Activated CD8-positive, alpha-beta T cell treated with anti-CD3 and anti-CD28 coated beads for 36 hours (primary cell): ENCODE measurements at regions not wholly inside any gene's neighbourhood (a gene's known extent, or its start where the extent isn't known, plus 50 kb on each side); places are given as distances from the start of the nearest gene placed in this dataset.

ENCODE experiments used
- ATAC-seq: fragments of 200-7000 bp; cut with Tn5 transposase; one replicate; pipeline ENCODE4 v1.10.0; 2021; ENCODE audit warnings: mild to moderate bottlenecking, moderate library complexity
- CTCF ChIA-PET: fragments of 350-600 bp; sonication (Branson Sonifier 250); formaldehyde crosslinking; loops from one replicate; lab custom pipeline; 2021; ENCODE audit warnings: antibody characterized with exemption; lab: Charles Lee
- POLR2A ChIA-PET: fragments of 350-600 bp; sonication (Branson Sonifier 250); formaldehyde crosslinking; loops from one replicate; lab custom pipeline; 2021; ENCODE audit warnings: antibody characterized with exemption; lab: Charles Lee
- DNase-seq: peaks from one replicate; pipeline ENCODE4 v3.0.0-alpha.2; 2020
- H3K27ac Mint-ChIP-seq: one replicate; pipeline ENCODE4 v1.8.0; 2021; ENCODE audit warnings: mild to moderate bottlenecking, mixed read lengths
- H3K27me3 Mint-ChIP-seq: one replicate; pipeline ENCODE4 v1.8.0; 2021; ENCODE audit warnings: mixed read lengths
- H3K36me3 Mint-ChIP-seq: one replicate; pipeline ENCODE4 v1.8.0; 2021; ENCODE audit warnings: low read depth, mixed read lengths
- H3K4me1 Mint-ChIP-seq: one replicate; pipeline ENCODE4 v1.8.0; 2021; ENCODE audit warnings: low read depth, mixed read lengths
- H3K4me3 Mint-ChIP-seq: one replicate; pipeline ENCODE4 v1.8.0; 2021; ENCODE audit warnings: mild to moderate bottlenecking, moderate library complexity, mixed read lengths
- H3K9me3 Mint-ChIP-seq: one replicate; pipeline ENCODE4 v1.8.0; 2021; ENCODE audit warnings: mixed read lengths
- CTCF ChIP-seq: fragments of 200-600 bp; IDR thresholded peaks from one replicate; pipeline ENCODE4 v1.8.0; 2022; ENCODE audit warnings: antibody characterized with exemption, mild to moderate bottlenecking
- intact Hi-C: fragments of 100-400 bp; cut with micrococcal nuclease; formaldehyde crosslinking; loops from one replicate; pipeline ENCODE4 v1.10.0; 2022

GRCh38 chr16:9370061-9370491, 278.6 kb downstream of the HAPSTR1 start:
- Mint-ChIP-seq H3K9me3 (no peaks in the 10 kb centered on the region), H3K27ac (no peak overlapping the region), H3K4me3 (no peak overlapping the region), H3K36me3 (no peaks in the 10 kb centered on the region), H3K27me3 (peaks cover 2% of the 10 kb centered on the region), H3K4me1 (no peaks in the 10 kb centered on the region)
- ChIA-PET POLR2A (no interaction called here), CTCF (no interaction called here)
- ATAC-seq = no peak
- no peak for TF ChIP-seq CTCF
- intact Hi-C loops = no loop called here
- DNase-seq = no peak

GRCh38 chr16:9371713-9372448, 280.4 kb downstream of the HAPSTR1 start:
- no peak for ATAC-seq
- Mint-ChIP-seq H3K4me1 (no peaks in the 10 kb centered on the region), H3K9me3 (no peaks in the 10 kb centered on the region), H3K36me3 (no peaks in the 10 kb centered on the region), H3K27ac (no peak overlapping the region), H3K27me3 (peaks cover 2% of the 10 kb centered on the region), H3K4me3 (no peak overlapping the region)
- ChIA-PET POLR2A (interaction anchor here (0.6 kb wide), 1 partner anchor 383 kb away, joined by 3 read pairs; no protein-coding TSS in a partner anchor), CTCF (interaction anchor here (1.5 kb wide), 1 partner anchor 114 kb away, joined by 4 read pairs; no protein-coding TSS in a partner anchor)
- no peak for TF ChIP-seq CTCF
- DNase-seq = no peak
- intact Hi-C loops = no loop called here

GRCh38 chr16:9372934-9373890, 281.8 kb downstream of the HAPSTR1 start:
- intact Hi-C loops = no loop called here
- H3K27me3 Mint-ChIP-seq = peaks cover 2% of the 10 kb centered on the region
- DNase-seq = no peak

GRCh38 chr16:9374061-9374460, 282.6 kb downstream of the HAPSTR1 start:
- CTCF ChIA-PET = no interaction called here
- H3K9me3 Mint-ChIP-seq = no peaks in the 10 kb centered on the region
- POLR2A ChIA-PET = no interaction called here

More at GRCh38 chr16:9372934-9373890, 281.8 kb downstream of the HAPSTR1 start:
- no peak overlapping the region for H3K27ac Mint-ChIP-seq
- H3K4me1 Mint-ChIP-seq = no peaks in the 10 kb centered on the region
- no peaks in the 10 kb centered on the region for H3K36me3 Mint-ChIP-seq
- ChIA-PET POLR2A (no interaction called here), CTCF (interaction anchor here (1.5 kb wide), 1 partner anchor 115 kb away, joined by 4 read pairs; no protein-coding TSS in a partner anchor)
- no peaks in the 10 kb centered on the region for H3K9me3 Mint-ChIP-seq
- TF ChIP-seq CTCF = no peak
- no peak for ATAC-seq
- no peak overlapping the region for H3K4me3 Mint-ChIP-seq

More at GRCh38 chr16:9374061-9374460, 282.6 kb downstream of the HAPSTR1 start:
- no peak for DNase-seq
- no peak overlapping the region for H3K27ac Mint-ChIP-seq
- ATAC-seq = no peak
- intact Hi-C loops = no loop called here
- H3K27me3 Mint-ChIP-seq = peaks cover 6% of the 10 kb centered on the region
- H3K36me3 Mint-ChIP-seq = no peaks in the 10 kb centered on the region
- no peak overlapping the region for H3K4me3 Mint-ChIP-seq
- TF ChIP-seq CTCF = no peak
- no peaks in the 10 kb centered on the region for H3K4me1 Mint-ChIP-seq
